ENCODE measurements at regions not wholly inside any gene's neighbourhood (a gene's known extent, or its start where the extent isn't known, plus 50 kb on each side); places are given as distances from the start of the nearest gene placed in this dataset.

GRCh38 chr2:177318613-177319012 is 54.1 kb upstream of the NFE2L2 start:
- no peak for TF ChIP-seq EZH2phosphoT487 (IDR thresholded peaks at IDR 0.05; ENCODE audit: low read length)
- TF ChIP-seq, protein P1, sequence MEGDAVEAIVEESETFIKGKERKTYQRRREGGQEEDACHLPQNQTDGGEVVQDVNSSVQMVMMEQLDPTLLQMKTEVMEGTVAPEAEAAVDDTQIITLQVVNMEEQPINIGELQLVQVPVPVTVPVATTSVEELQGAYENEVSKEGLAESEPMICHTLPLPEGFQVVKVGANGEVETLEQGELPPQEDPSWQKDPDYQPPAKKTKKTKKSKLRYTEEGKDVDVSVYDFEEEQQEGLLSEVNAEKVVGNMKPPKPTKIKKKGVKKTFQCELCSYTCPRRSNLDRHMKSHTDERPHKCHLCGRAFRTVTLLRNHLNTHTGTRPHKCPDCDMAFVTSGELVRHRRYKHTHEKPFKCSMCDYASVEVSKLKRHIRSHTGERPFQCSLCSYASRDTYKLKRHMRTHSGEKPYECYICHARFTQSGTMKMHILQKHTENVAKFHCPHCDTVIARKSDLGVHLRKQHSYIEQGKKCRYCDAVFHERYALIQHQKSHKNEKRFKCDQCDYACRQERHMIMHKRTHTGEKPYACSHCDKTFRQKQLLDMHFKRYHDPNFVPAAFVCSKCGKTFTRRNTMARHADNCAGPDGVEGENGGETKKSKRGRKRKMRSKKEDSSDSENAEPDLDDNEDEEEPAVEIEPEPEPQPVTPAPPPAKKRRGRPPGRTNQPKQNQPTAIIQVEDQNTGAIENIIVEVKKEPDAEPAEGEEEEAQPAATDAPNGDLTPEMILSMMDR (IDR thresholded peaks at IDR 0.05; ENCODE audit: low read length) = no peak
- TF ChIP-seq EZH2 (optimal IDR thresholded peaks at IDR 0.05; ENCODE audit: low read depth, low read length) = no peak
